ENCODE measurements at regions not wholly inside any gene's neighbourhood (a gene's known extent, or its start where the extent isn't known, plus 50 kb on each side); places are given as distances from the start of the nearest gene placed in this dataset.
"Not testable (repeated sequence)": the region's sequence is repeated elsewhere in the genome, so short reads cannot be mapped to it uniquely, and the experiment has no call there.

DNA sequence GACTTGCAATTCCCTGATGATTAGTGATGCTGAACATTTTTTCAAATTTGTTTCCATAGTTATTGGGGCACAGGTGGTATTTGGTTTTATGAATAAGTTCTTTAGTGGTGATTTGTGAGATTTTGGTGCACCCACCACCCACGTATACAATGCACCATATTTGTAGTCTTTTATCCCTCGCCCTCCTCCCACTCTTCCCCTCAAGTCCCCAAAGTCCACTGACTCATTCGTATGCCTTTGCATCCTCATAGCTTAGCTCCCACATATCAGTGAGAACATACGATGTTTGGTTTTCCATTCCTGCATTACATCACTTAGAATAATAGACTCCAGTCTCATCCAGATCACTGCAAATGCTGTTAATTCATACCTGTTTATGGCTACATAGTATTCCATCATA is 167.3 kb downstream of the MYLK4 start:
- H3K4me1 ChIP-seq (ENCODE audit: control insufficient read depth in 2 of 2, insufficient read depth in 2 of 2, low read length in 2 of 2), result no peaks in the 10 kb centered on the region
- no peak overlapping the region for H3K9ac ChIP-seq (ENCODE audit: low read depth in 1 of 2, low read length in 2 of 2)
- H3K27me3 ChIP-seq (ENCODE audit: control insufficient read depth in 2 of 2, insufficient read depth in 2 of 2, low read length in 2 of 2), result no peaks in the 10 kb centered on the region
- H3K4me3 ChIP-seq (ENCODE audit: low read length in 2 of 2), result no peak overlapping the region
- H3K27ac ChIP-seq (ENCODE audit: low read depth in 2 of 2, low read length in 2 of 2), result no peak overlapping the region
- H3K36me3 ChIP-seq (ENCODE audit: control insufficient read depth in 2 of 2, insufficient read depth in 2 of 2, low read length in 2 of 2), result no peaks in the 10 kb centered on the region
- H3K9me3 ChIP-seq (ENCODE audit: control insufficient read depth in 2 of 2, low read length in 2 of 2), result no peaks in the 10 kb centered on the region

DNA sequence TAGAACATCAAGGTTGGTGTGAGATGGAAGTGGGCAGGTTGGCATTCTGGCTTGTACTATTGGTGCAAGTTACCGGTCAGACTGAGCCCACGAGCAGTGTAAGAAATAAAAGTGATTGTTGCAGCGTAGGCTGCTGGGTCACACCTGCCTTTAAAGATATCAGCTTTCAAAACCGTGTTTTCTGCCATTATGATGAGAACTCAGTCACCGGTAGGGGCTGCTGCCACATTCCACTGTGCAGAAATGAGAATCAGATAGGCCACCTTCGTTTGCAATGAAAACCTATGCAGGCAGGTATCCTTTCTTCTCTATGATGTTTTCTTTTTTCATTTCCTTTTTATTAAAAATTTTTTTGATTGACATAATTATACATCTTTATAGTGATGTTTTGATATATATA is 168.5 kb downstream of the MYLK4 start:
- Histone ChIP-seq H3K27ac (ENCODE audit: low read depth in 2 of 2, low read length in 2 of 2) (no peak overlapping the region), H3K9me3 (ENCODE audit: control insufficient read depth in 2 of 2, low read length in 2 of 2) (no peaks in the 10 kb centered on the region), H3K36me3 (ENCODE audit: control insufficient read depth in 2 of 2, insufficient read depth in 2 of 2, low read length in 2 of 2) (no peaks in the 10 kb centered on the region), H3K27me3 (ENCODE audit: control insufficient read depth in 2 of 2, insufficient read depth in 2 of 2, low read length in 2 of 2) (no peaks in the 10 kb centered on the region), H3K4me1 (ENCODE audit: control insufficient read depth in 2 of 2, insufficient read depth in 2 of 2, low read length in 2 of 2) (no peaks in the 10 kb centered on the region), H3K4me3 (ENCODE audit: low read length in 2 of 2) (no peak overlapping the region), H3K9ac (ENCODE audit: low read depth in 1 of 2, low read length in 2 of 2) (no peak overlapping the region)

DNA sequence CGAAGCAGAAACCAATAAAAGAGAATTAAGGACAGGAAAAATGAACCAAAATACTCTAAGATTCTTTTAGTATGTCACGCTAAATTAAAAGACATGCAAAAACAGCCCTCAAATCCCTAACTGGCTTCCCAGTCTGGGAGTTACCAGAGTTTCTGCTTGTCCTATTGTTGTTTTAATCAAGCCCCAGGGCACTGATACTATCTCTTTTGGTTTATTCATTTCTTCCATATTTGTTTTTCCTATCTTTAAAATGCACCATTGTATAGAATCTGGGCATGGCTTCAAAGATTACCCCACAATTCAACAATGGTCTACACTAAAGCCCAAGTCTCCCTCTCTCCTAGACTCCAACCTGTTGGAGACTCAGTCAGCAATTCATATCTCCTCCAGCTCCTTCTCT is 169.1 kb downstream of the MYLK4 start:
- Histone ChIP-seq H3K4me3 (ENCODE audit: low read length in 2 of 2) (no peak overlapping the region), H3K9ac (ENCODE audit: low read depth in 1 of 2, low read length in 2 of 2) (no peak overlapping the region), H3K27ac (ENCODE audit: low read depth in 2 of 2, low read length in 2 of 2) (no peak overlapping the region), H3K27me3 (ENCODE audit: control insufficient read depth in 2 of 2, insufficient read depth in 2 of 2, low read length in 2 of 2) (peaks cover 0 to 2% of the 10 kb centered on the region in 2 donors), H3K9me3 (ENCODE audit: control insufficient read depth in 2 of 2, low read length in 2 of 2) (no peaks in the 10 kb centered on the region), H3K4me1 (ENCODE audit: control insufficient read depth in 2 of 2, insufficient read depth in 2 of 2, low read length in 2 of 2) (no peaks in the 10 kb centered on the region), H3K36me3 (ENCODE audit: control insufficient read depth in 2 of 2, insufficient read depth in 2 of 2, low read length in 2 of 2) (no peaks in the 10 kb centered on the region)

DNA sequence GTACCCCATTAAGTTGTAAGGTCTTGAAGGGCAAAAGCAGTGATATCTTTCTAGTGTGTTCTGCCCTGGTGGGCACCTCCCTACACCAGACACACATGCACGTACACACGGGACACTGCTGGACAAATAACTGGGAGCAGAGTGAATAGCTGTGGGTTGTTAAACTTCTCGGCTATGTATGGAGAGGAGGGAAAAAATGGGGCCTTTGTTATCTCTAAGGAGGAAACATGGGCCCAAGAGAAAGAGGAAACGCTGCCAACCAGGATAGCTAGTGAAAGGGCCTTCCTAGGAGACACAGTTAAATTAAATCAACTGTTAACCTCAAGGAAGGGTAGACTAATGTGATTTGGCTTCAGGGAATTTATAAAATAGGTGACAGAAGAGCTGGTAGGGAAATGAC is 169.7 kb downstream of the MYLK4 start:
- Histone ChIP-seq H3K9me3 (ENCODE audit: control insufficient read depth in 2 of 2, low read length in 2 of 2) (no peaks in the 10 kb centered on the region), H3K9ac (ENCODE audit: low read depth in 1 of 2, low read length in 2 of 2) (no peak overlapping the region), H3K27ac (ENCODE audit: low read depth in 2 of 2, low read length in 2 of 2) (no peak overlapping the region), H3K4me1 (ENCODE audit: control insufficient read depth in 2 of 2, insufficient read depth in 2 of 2, low read length in 2 of 2) (no peaks in the 10 kb centered on the region), H3K36me3 (ENCODE audit: control insufficient read depth in 2 of 2, insufficient read depth in 2 of 2, low read length in 2 of 2) (no peaks in the 10 kb centered on the region), H3K4me3 (ENCODE audit: low read length in 2 of 2) (no peak overlapping the region), H3K27me3 (ENCODE audit: control insufficient read depth in 2 of 2, insufficient read depth in 2 of 2, low read length in 2 of 2) (peaks cover 0 to 2% of the 10 kb centered on the region in 2 donors)

DNA sequence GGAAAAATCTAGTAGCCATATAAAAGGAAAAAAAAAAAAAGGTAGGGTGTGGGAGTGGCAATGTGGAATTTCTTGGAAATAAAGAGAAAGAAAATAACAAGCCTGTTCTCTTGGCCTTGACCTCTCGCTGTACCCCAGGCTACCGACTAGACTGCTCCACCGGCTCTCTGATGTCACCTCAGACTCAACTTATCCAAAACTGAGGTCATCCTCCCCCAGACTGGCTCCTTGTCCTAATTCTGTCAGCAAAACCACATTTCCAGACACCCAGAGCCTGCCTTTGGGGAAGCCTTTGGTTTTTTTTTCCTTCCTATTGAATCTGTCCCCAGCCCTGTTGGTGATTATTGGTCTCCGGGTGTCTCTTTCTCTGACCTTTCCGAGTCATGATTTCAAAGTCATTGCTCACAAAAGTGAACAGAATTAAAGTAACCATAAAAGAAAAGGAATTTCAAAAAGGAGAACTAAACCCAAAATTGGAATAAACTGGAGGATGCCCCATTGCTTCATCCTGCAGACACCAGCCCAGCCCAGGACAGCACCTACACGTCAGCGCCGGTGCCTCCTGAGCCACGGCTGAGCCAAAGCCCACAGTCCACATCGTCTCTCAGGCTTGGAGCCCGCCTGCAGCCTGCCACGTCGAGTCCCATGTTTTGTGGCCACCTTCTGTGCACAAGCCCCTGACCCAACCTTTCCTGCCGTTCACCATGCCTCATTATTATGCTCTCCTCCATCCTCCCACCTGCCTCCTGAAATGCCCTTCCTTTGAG is 170.7 kb downstream of the MYLK4 start:
- Histone ChIP-seq H3K4me3 (ENCODE audit: low read length in 2 of 2) (no peak overlapping the region), H3K27me3 (ENCODE audit: control insufficient read depth in 2 of 2, insufficient read depth in 2 of 2, low read length in 2 of 2) (peaks cover 0 to 2% of the 10 kb centered on the region in 2 donors), H3K9me3 (ENCODE audit: control insufficient read depth in 2 of 2, low read length in 2 of 2) (no peaks in the 10 kb centered on the region), H3K4me1 (ENCODE audit: control insufficient read depth in 2 of 2, insufficient read depth in 2 of 2, low read length in 2 of 2) (no peaks in the 10 kb centered on the region), H3K27ac (ENCODE audit: low read depth in 2 of 2, low read length in 2 of 2) (no peak overlapping the region), H3K9ac (ENCODE audit: low read depth in 1 of 2, low read length in 2 of 2) (no peak overlapping the region), H3K36me3 (ENCODE audit: control insufficient read depth in 2 of 2, insufficient read depth in 2 of 2, low read length in 2 of 2) (no peaks in the 10 kb centered on the region)

DNA sequence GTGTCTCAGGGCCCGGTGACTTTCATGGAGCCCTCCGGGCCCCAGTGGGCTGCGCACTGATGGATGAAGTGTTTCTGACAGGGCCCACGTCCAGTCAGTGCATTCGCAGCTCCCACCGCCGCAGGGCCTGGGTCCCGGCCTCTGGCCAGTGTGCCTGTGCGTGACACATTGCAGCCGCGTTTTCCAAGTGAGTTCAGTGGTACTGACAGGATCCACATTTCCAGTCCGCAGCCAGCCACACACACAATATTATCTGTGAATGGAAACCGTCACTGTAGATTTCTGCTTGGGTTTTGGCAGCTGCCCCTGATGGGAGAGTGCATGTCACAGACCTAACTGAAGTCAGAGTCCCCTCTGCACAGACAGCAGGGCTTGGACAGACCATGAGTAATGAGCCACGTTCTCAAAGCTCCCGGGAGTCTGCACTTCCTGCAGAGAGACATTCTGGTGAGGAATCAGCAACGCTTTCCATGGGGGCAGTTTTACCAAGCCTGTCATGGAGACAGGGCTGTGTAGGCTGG is 171.4 kb downstream of the MYLK4 start:
- H3K36me3 ChIP-seq (ENCODE audit: control insufficient read depth in 2 of 2, insufficient read depth in 2 of 2, low read length in 2 of 2), result no peaks in the 10 kb centered on the region
- no peak overlapping the region for H3K27ac ChIP-seq (ENCODE audit: low read depth in 2 of 2, low read length in 2 of 2)
- H3K9ac ChIP-seq (ENCODE audit: low read depth in 1 of 2, low read length in 2 of 2), result no peak overlapping the region
- no peaks in the 10 kb centered on the region for H3K4me1 ChIP-seq (ENCODE audit: control insufficient read depth in 2 of 2, insufficient read depth in 2 of 2, low read length in 2 of 2)
- H3K4me3 ChIP-seq (ENCODE audit: low read length in 2 of 2), result no peak overlapping the region
- H3K27me3 ChIP-seq (ENCODE audit: control insufficient read depth in 2 of 2, insufficient read depth in 2 of 2, low read length in 2 of 2), result peaks cover 0 to 2% of the 10 kb centered on the region in 2 donors
- no peaks in the 10 kb centered on the region for H3K9me3 ChIP-seq (ENCODE audit: control insufficient read depth in 2 of 2, low read length in 2 of 2)

DNA sequence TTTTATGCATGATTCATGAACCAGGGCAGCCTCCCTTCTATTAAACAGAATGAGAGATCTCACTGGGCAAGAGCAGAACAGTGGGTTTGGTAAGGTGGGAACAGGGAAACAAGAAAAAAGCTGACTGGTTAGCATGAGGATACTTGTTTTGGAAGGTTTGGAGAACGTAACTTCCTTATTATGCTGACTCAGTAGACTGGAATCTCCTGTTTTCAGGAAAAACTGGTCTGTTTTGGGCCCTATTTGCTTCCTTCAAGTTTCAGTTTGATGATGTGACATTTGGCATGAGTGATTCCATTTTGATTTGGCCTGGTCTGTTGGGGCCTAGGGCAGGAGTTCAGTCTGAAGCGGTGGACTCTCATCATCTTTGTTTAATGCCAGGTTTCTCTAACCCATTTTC is 172.0 kb downstream of the MYLK4 start:
- Histone ChIP-seq H3K4me3 (ENCODE audit: low read length in 2 of 2) (no peak overlapping the region), H3K9me3 (ENCODE audit: control insufficient read depth in 2 of 2, low read length in 2 of 2) (no peaks in the 10 kb centered on the region), H3K9ac (ENCODE audit: low read depth in 1 of 2, low read length in 2 of 2) (no peak overlapping the region), H3K27me3 (ENCODE audit: control insufficient read depth in 2 of 2, insufficient read depth in 2 of 2, low read length in 2 of 2) (peaks cover 0 to 2% of the 10 kb centered on the region in 2 donors), H3K36me3 (ENCODE audit: control insufficient read depth in 2 of 2, insufficient read depth in 2 of 2, low read length in 2 of 2) (no peaks in the 10 kb centered on the region), H3K27ac (ENCODE audit: low read depth in 2 of 2, low read length in 2 of 2) (no peak overlapping the region), H3K4me1 (ENCODE audit: control insufficient read depth in 2 of 2, insufficient read depth in 2 of 2, low read length in 2 of 2) (no peaks in the 10 kb centered on the region)

DNA sequence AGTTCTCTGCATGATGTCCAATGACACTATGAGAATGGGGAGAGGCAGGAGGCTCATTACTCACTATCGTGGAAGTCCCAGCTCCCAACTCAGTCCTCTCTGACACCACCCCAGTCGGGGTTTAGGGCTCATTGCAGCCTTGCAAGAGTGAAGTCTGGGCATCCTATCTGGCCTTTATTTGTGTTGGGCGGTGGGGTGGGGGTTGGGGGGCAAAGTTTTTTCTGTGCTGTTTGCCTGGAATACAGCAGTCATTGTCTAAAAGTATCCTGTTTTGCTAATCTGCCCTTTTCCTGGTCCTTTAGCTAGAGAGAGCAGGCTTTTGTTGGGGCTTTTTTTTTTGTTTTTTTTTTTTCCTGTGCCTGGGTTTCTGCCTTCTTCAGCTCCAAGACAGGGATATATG is 174.2 kb downstream of the MYLK4 start:
- H3K9me3 ChIP-seq (ENCODE audit: control insufficient read depth in 2 of 2, low read length in 2 of 2), result no peaks in the 10 kb centered on the region
- no peak overlapping the region for H3K27ac ChIP-seq (ENCODE audit: low read depth in 2 of 2, low read length in 2 of 2)
- no peaks in the 10 kb centered on the region for H3K4me1 ChIP-seq (ENCODE audit: control insufficient read depth in 2 of 2, insufficient read depth in 2 of 2, low read length in 2 of 2)
- peaks cover 0 to 2% of the 10 kb centered on the region in 2 donors for H3K27me3 ChIP-seq (ENCODE audit: control insufficient read depth in 2 of 2, insufficient read depth in 2 of 2, low read length in 2 of 2)
- no peaks in the 10 kb centered on the region for H3K36me3 ChIP-seq (ENCODE audit: control insufficient read depth in 2 of 2, insufficient read depth in 2 of 2, low read length in 2 of 2)
- H3K4me3 ChIP-seq (ENCODE audit: low read length in 2 of 2), result no peak overlapping the region
- H3K9ac ChIP-seq (ENCODE audit: low read depth in 1 of 2, low read length in 2 of 2), result no peak overlapping the region

DNA sequence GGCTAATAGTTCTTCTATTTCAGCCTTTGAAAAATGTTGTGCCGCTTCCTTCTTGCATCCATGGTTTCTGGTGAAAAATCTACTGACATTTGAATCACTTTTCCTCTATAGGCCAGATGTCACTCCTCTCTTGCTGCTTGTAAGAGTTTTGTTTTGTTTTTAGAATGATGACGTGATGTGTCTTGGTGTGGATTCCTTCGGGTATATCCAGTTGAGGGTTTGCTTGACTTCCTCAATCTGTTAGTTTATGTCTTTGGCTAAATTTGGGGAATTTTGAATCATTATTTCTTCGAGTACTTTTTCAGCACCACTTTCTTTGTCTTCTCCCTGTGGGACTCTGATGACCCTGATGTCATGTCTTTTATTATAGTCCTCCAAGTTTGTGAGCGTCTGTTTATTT is 175.5 kb downstream of the MYLK4 start:
- no peaks in the 10 kb centered on the region for H3K4me1 ChIP-seq (ENCODE audit: control insufficient read depth in 2 of 2, insufficient read depth in 2 of 2, low read length in 2 of 2)
- no peak overlapping the region for H3K9ac ChIP-seq (ENCODE audit: low read depth in 1 of 2, low read length in 2 of 2)
- H3K27me3 ChIP-seq (ENCODE audit: control insufficient read depth in 2 of 2, insufficient read depth in 2 of 2, low read length in 2 of 2), result peaks cover 0 to 2% of the 10 kb centered on the region in 2 donors
- no peaks in the 10 kb centered on the region for H3K36me3 ChIP-seq (ENCODE audit: control insufficient read depth in 2 of 2, insufficient read depth in 2 of 2, low read length in 2 of 2)
- H3K9me3 ChIP-seq (ENCODE audit: control insufficient read depth in 2 of 2, low read length in 2 of 2), result no peaks in the 10 kb centered on the region
- no peak overlapping the region for H3K4me3 ChIP-seq (ENCODE audit: low read length in 2 of 2)
- no peak overlapping the region for H3K27ac ChIP-seq (ENCODE audit: low read depth in 2 of 2, low read length in 2 of 2)

DNA sequence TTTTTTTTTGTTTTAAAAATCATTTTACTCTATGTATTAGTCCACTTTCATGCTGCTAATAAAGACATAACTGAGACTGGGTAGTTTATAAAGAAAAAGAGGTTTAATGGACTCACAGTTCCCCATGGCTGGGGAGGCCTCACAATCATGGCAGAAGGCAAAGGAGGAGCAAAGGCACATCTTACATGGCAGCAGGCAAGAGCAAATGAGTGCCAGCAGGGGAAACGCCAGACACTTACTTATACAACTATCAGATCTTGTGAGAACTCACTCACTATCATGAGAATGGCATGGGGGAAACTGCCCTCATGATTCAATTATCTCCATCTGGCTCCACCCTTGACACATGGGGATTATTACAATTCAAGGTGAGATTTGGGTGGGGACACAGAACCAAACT is 181.3 kb downstream of the MYLK4 start:
- not testable (repeated sequence) for H3K9me3 ChIP-seq (ENCODE audit: control insufficient read depth in 2 of 2, low read length in 2 of 2); H3K27ac ChIP-seq (ENCODE audit: low read depth in 2 of 2, low read length in 2 of 2); H3K27me3 ChIP-seq (ENCODE audit: control insufficient read depth in 2 of 2, insufficient read depth in 2 of 2, low read length in 2 of 2); H3K4me1 ChIP-seq (ENCODE audit: control insufficient read depth in 2 of 2, insufficient read depth in 2 of 2, low read length in 2 of 2); H3K9ac ChIP-seq (ENCODE audit: low read depth in 1 of 2, low read length in 2 of 2); H3K4me3 ChIP-seq (ENCODE audit: low read length in 2 of 2); H3K36me3 ChIP-seq (ENCODE audit: control insufficient read depth in 2 of 2, insufficient read depth in 2 of 2, low read length in 2 of 2)

Measured in mucosa of rectum (tissue), 2 donors.